DND-41 (cell line): ENCODE measurements at regions not wholly inside any gene's neighbourhood (a gene's known extent, or its start where the extent isn't known, plus 50 kb on each side); places are given as distances from the start of the nearest gene placed in this dataset.

Source experiments
- ATAC-seq: fragments of 200-7000 bp; cut with Tn5 transposase; 3 replicates; pipeline ENCODE4 v1.9.1; 2021; ENCODE audit warnings: low read depth; ENCODE audit not compliant: insufficient read depth
- DNase-seq: peaks from one replicate; pipeline ENCODE4 v3.0.0-alpha.2; 2020
- H2AFZ ChIP-seq: 2 replicates; pipeline ENCODE4 v1.6.0; 2012; ENCODE audit warnings: low read depth, low read length
- H3K27ac ChIP-seq: 2 replicates; pipeline ENCODE4 v1.5.1; 2012; ENCODE audit warnings: low read length, inconsistent platforms
- H3K27me3 ChIP-seq: fragments of 200-600 bp; sonication (generic); 2 replicates; pipeline ENCODE4 v1.6.0; 2012; ENCODE audit warnings: low read length, mild to moderate bottlenecking, inconsistent platforms; ENCODE audit not compliant: insufficient read depth, poor library complexity
- H3K36me3 ChIP-seq: 2 replicates; pipeline ENCODE4 v1.5.1; 2012; ENCODE audit warnings: low read length, inconsistent platforms; ENCODE audit not compliant: insufficient read depth
- H3K4me1 ChIP-seq: 2 replicates; pipeline ENCODE4 v1.5.1; 2012; ENCODE audit warnings: mild to moderate bottlenecking, low read length; ENCODE audit not compliant: insufficient read depth
- H3K4me2 ChIP-seq: 2 replicates; pipeline ENCODE4 v1.6.0; 2012; ENCODE audit warnings: mild to moderate bottlenecking, moderate library complexity, low read length, inconsistent platforms; ENCODE audit not compliant: insufficient read depth
- H3K4me3 ChIP-seq, 2 experiments: fragments of 200-600 bp in 1 of 2; shearing (Covaris generic) in 1 of 2; 2 replicates each; pipeline ENCODE4 v1.5.1; 2012 to 2016; ENCODE audit warnings: inconsistent platforms in 2 of 2, low read length in 2 of 2, mild to moderate bottlenecking in 2 of 2, low read depth in 1 of 2, moderate library complexity in 1 of 2
- H3K79me2 ChIP-seq: 2 replicates; pipeline ENCODE4 v1.6.0; 2012; ENCODE audit warnings: low read length, inconsistent platforms; ENCODE audit not compliant: insufficient read depth
- H3K9ac ChIP-seq: 2 replicates; pipeline ENCODE4 v1.6.0; 2012; ENCODE audit warnings: low read depth, mild to moderate bottlenecking, inconsistent platforms, low read length, moderate library complexity
- H3K9me3 ChIP-seq: 2 replicates; pipeline ENCODE4 v1.5.1; 2012; ENCODE audit warnings: low read length, moderate library complexity, mild to moderate bottlenecking, inconsistent platforms; ENCODE audit not compliant: insufficient read depth, severe bottlenecking
- H4K20me1 ChIP-seq: 2 replicates; pipeline ENCODE4 v1.6.0; 2012; ENCODE audit warnings: low read length; ENCODE audit not compliant: insufficient read depth
- CTCF ChIP-seq: IDR thresholded peaks from 2 replicates; pipeline ENCODE4 v1.5.1; 2012; ENCODE audit warnings: borderline replicate concordance, low read length, moderate library complexity, mild to moderate bottlenecking; ENCODE audit not compliant: poor library complexity, severe bottlenecking; ENCODE audit errors: extremely low read depth
- EZH2 ChIP-seq: IDR thresholded peaks from 3 replicates; pipeline ENCODE4 v1.6.1; 2012; ENCODE audit warnings: borderline replicate concordance, low read depth, mild to moderate bottlenecking, moderate library complexity, low read length, inconsistent platforms; ENCODE audit not compliant: severe bottlenecking

- H2AFZ ChIP-seq: no peak overlapping the region
- H3K79me2 ChIP-seq: no peaks in the 10 kb centered on the region
- H3K36me3 ChIP-seq: no peaks in the 10 kb centered on the region
- H3K4me1 ChIP-seq: 0 out of 2 replicates have a peak, but pooled peaks cover 3% of the 10 kb centered on the region
- H3K9me3 ChIP-seq: no peaks in the 10 kb centered on the region
- TF ChIP-seq CTCF (no peak), EZH2 (no peak)
- no peak overlapping the region for H3K9ac ChIP-seq
- ATAC-seq (no peak), DNase-seq (no peak)
- no peaks in the 10 kb centered on the region for H4K20me1 ChIP-seq
- no peaks in the 10 kb centered on the region for H3K27me3 ChIP-seq
- H3K4me2 ChIP-seq: no peak overlapping the region
- H3K27ac ChIP-seq: no peak overlapping the region
- H3K4me3 ChIP-seq: no peak overlapping the region
Measured at GRCh38 chr5:165277661-165278060, 1772.2 kb downstream of the MAT2B start.

- Histone ChIP-seq H3K27ac (no peak overlapping the region), H2AFZ (no peak overlapping the region), H3K79me2 (no peaks in the 10 kb centered on the region), H3K9ac (no peak overlapping the region), H3K4me2 (no peak overlapping the region), H3K4me3 (no peak overlapping the region), H3K36me3 (no peaks in the 10 kb centered on the region), H3K4me1 (0 out of 2 replicates have a peak, but pooled peaks cover 6% of the 10 kb centered on the region), H3K9me3 (no peaks in the 10 kb centered on the region), H4K20me1 (no peaks in the 10 kb centered on the region), H3K27me3 (no peaks in the 10 kb centered on the region)
- DNase-seq (no peak), ATAC-seq (no peak)
- no peak for TF ChIP-seq CTCF
- TF ChIP-seq EZH2: no peak
Measured at GRCh38 chr5:165282491-165282890, 1777.1 kb downstream of the MAT2B start.

- H3K27ac ChIP-seq: no peak overlapping the region
- H3K27me3 ChIP-seq: no peaks in the 10 kb centered on the region
- no peak for ATAC-seq
- H4K20me1 ChIP-seq: no peaks in the 10 kb centered on the region
- H2AFZ ChIP-seq: no peak overlapping the region
- H3K4me1 ChIP-seq: 0 out of 2 replicates have a peak, but pooled peaks cover 6% of the 10 kb centered on the region
- H3K9ac ChIP-seq: no peak overlapping the region
- DNase-seq: no peak
- H3K4me2 ChIP-seq: no peak overlapping the region
- no peak for TF ChIP-seq CTCF
- TF ChIP-seq EZH2: no peak
- H3K79me2 ChIP-seq: no peaks in the 10 kb centered on the region
- H3K36me3 ChIP-seq: no peaks in the 10 kb centered on the region
- H3K4me3 ChIP-seq: no peak overlapping the region
- H3K9me3 ChIP-seq: no peaks in the 10 kb centered on the region
Measured at GRCh38 chr5:165286692-165287091, 1781.3 kb downstream of the MAT2B start.

- H3K4me2 ChIP-seq: no peak overlapping the region
- no peak for TF ChIP-seq CTCF
- no peak for TF ChIP-seq EZH2
- H3K79me2 ChIP-seq: no peaks in the 10 kb centered on the region
- no peaks in the 10 kb centered on the region for H3K27me3 ChIP-seq
- no peak overlapping the region for H3K9ac ChIP-seq
- ATAC-seq: no peak
- no peak overlapping the region for H3K4me3 ChIP-seq
- H2AFZ ChIP-seq: no peak overlapping the region
- DNase-seq: no peak
- no peaks in the 10 kb centered on the region for H3K36me3 ChIP-seq
- no peak overlapping the region for H3K27ac ChIP-seq
- no peaks in the 10 kb centered on the region for H4K20me1 ChIP-seq
- H3K9me3 ChIP-seq: no peaks in the 10 kb centered on the region
- H3K4me1 ChIP-seq: no peaks in the 10 kb centered on the region
Measured at GRCh38 chr5:165290535-165290934, 1785.1 kb downstream of the MAT2B start.
